Renal cortical epithelial cell (primary cell): ENCODE measurements at regions not wholly inside any gene's neighbourhood (a gene's known extent, or its start where the extent isn't known, plus 50 kb on each side); places are given as distances from the start of the nearest gene placed in this dataset.
"Not testable (repeated sequence)": the region's sequence is repeated elsewhere in the genome, so short reads cannot be mapped to it uniquely, and the experiment has no call there.

Source experiments
- DNase-seq: peaks from one replicate; pipeline ENCODE4 v3.0.0-alpha.2; 2011; ENCODE audit warnings: low read depth

GRCh38 chrX:47302396-47302795 lies 68.0 kb upstream of the ZNF157 start:
- no peak for DNase-seq

- DNase-seq: not testable (repeated sequence)
Observed at GRCh38 chrX:47306471-47307023, 63.8 kb upstream of the ZNF157 start.

GRCh38 chrX:47311932-47312774 lies 58.2 kb upstream of the ZNF157 start:
- DNase-seq: peak; percentile 65

- no peak for DNase-seq
Observed at GRCh38 chrX:47313056-47313455, 57.3 kb upstream of the ZNF157 start.

GRCh38 chrX:47316276-47317025 lies 53.9 kb upstream of the ZNF157 start:
- DNase-seq: no peak
